ENCODE measurements at regions not wholly inside any gene's neighbourhood (a gene's known extent, or its start where the extent isn't known, plus 50 kb on each side); places are given as distances from the start of the nearest gene placed in this dataset.

DNA sequence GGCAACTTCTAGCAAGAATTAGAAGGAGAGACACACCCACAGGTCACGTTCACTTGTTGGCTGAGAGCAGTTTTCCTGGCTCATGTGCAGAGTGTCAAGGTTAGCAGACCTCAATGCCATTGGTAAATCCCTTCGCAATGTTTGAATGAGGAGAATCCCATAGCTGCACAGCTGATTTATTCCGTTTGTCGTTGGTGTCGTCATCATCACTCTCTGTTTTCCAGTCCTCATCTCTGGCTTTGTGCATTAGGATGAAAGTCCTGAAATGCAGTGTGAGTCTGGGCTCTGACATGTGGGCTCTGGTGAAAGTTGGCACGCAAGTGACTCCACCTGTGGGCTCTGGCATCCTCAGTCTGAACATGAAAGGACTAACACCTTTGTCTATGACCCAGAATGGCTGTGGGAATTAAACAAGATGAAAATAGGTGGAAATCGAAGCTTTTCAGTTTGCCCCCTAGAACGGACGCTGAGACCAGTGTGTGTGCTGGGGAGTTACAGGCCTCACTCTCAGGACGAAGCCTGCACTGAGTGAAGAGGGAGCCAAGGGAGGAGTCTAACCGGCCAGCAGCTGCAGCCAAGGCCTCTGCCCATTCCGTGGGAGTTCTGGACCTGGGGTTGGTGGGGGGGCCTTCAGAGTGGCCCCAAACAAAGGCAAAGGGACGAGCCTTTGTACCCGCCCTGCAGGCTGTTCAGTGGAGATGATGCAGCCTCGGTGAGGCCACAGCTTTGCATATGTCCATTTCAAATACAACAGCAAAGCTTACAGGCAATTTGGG lies 74.8 kb upstream of the ZNF516 start:
- Histone ChIP-seq H3K4me3 (ENCODE audit: low read depth, low read length) (no peak overlapping the region), H3K27me3 (replicated peaks) (no peaks in the 10 kb centered on the region), H3K36me3 (replicated peaks) (no peaks in the 10 kb centered on the region), H3K27ac (no peak overlapping the region)
- in situ Hi-C loops (cut with HindIII; ENCODE audit: low pct_ligation_motif_present, low sequenced_read_pairs), result no loop called here
- DNase-seq, result no peak
- TF ChIP-seq, protein P1, sequence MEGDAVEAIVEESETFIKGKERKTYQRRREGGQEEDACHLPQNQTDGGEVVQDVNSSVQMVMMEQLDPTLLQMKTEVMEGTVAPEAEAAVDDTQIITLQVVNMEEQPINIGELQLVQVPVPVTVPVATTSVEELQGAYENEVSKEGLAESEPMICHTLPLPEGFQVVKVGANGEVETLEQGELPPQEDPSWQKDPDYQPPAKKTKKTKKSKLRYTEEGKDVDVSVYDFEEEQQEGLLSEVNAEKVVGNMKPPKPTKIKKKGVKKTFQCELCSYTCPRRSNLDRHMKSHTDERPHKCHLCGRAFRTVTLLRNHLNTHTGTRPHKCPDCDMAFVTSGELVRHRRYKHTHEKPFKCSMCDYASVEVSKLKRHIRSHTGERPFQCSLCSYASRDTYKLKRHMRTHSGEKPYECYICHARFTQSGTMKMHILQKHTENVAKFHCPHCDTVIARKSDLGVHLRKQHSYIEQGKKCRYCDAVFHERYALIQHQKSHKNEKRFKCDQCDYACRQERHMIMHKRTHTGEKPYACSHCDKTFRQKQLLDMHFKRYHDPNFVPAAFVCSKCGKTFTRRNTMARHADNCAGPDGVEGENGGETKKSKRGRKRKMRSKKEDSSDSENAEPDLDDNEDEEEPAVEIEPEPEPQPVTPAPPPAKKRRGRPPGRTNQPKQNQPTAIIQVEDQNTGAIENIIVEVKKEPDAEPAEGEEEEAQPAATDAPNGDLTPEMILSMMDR (IDR thresholded peaks at IDR 0.05; ENCODE audit: low read depth, low read length, missing control alignments), result no peak

DNA sequence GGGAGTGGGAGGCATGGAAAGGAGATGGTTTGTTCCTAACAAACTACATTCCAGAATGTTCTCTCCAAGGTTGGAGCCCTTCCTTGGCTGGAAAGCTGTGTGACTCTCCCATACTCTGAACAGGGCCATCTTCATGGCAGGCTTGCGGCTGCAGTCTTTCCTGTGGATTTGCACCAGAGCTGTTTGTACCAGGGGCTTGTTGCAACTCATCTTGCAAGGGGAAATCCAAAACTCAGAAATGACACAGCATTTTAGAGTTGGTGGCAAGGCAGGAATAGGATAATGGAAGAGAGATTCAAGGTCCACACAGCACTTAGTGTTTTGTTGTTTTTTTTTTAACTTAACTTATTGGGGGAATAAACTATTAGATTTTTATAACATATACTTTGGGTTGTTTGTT lies 73.7 kb upstream of the ZNF516 start:
- no peaks in the 10 kb centered on the region for H3K36me3 ChIP-seq (replicated peaks)
- no peak overlapping the region for H3K4me3 ChIP-seq (ENCODE audit: low read depth, low read length)
- TF ChIP-seq, protein P1 (IDR thresholded peaks at IDR 0.05; ENCODE audit: low read depth, low read length, missing control alignments), result no peak
- no peaks in the 10 kb centered on the region for H3K27me3 ChIP-seq (replicated peaks)
- no peak overlapping the region for H3K27ac ChIP-seq
- DNase-seq, result no peak
- in situ Hi-C loops (cut with HindIII; ENCODE audit: low pct_ligation_motif_present, low sequenced_read_pairs), result no loop called here

DNA sequence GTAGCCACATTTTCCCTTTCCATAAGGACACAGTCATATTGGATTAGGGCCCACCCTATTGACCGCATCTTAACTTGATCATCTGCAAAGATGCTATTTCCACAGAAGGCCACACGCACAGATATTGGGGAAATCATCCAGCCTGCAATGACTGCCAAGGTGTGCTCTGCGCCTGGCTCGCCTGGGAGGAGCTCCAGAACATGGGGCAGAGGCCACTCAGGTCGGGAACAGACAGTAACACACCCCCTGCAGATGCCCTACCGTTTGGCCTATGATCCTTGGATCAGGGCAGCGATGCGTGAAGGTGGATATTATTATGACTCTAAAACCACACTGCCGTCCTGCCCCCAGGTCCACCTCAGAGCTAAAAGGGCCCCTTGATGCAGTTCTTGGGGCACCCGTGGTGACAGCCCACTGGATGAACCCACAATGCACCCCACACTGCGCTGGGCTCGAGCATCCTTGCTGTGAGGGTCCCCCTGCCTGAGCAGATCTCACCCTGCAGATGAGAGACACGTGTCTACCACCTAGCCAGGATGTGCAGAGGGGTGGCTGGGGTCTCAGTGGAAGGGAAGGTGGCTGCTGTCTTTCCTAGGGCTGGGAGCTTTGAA lies 72.9 kb upstream of the ZNF516 start:
- TF ChIP-seq, protein P1 (IDR thresholded peaks at IDR 0.05; ENCODE audit: low read depth, low read length, missing control alignments), result no peak
- in situ Hi-C loops (cut with HindIII; ENCODE audit: low pct_ligation_motif_present, low sequenced_read_pairs), result no loop called here
- Histone ChIP-seq H3K27me3 (replicated peaks) (no peaks in the 10 kb centered on the region), H3K36me3 (replicated peaks) (no peaks in the 10 kb centered on the region), H3K4me3 (ENCODE audit: low read depth, low read length) (no peak overlapping the region), H3K27ac (no peak overlapping the region)
- DNase-seq, result no peak

GRCh38 chr18:76566987-76567386 lies 71.9 kb upstream of the ZNF516 start:
- Histone ChIP-seq H3K27ac (no peak overlapping the region), H3K27me3 (replicated peaks) (no peaks in the 10 kb centered on the region), H3K4me3 (ENCODE audit: low read depth, low read length) (no peak overlapping the region), H3K36me3 (replicated peaks) (no peaks in the 10 kb centered on the region)
- TF ChIP-seq, protein P1 (IDR thresholded peaks at IDR 0.05; ENCODE audit: low read depth, low read length, missing control alignments), result no peak
- DNase-seq, result no peak
- in situ Hi-C loops (cut with HindIII; ENCODE audit: low pct_ligation_motif_present, low sequenced_read_pairs), result no loop called here

- no peaks in the 10 kb centered on the region for H3K36me3 ChIP-seq (replicated peaks)
- peak overlapping the region; percentile 77 for H3K27ac ChIP-seq
- no peaks in the 10 kb centered on the region for H3K27me3 ChIP-seq (replicated peaks)
- in situ Hi-C loops (cut with HindIII; ENCODE audit: low pct_ligation_motif_present, low sequenced_read_pairs), result no loop called here
- peak overlapping the region; percentile 33 for H3K4me3 ChIP-seq (ENCODE audit: low read depth, low read length)
- TF ChIP-seq, protein P1 (IDR thresholded peaks at IDR 0.05; ENCODE audit: low read depth, low read length, missing control alignments), result no peak
- peak; percentile 90 for DNase-seq
Observed at GRCh38 chr18:76565238-76566173, 70.5 kb upstream of the ZNF516 start.
